ENCODE measurements at regions not wholly inside any gene's neighbourhood (a gene's known extent, or its start where the extent isn't known, plus 50 kb on each side); places are given as distances from the start of the nearest gene placed in this dataset.
"Not testable (repeated sequence)": the region's sequence is repeated elsewhere in the genome, so short reads cannot be mapped to it uniquely, and the experiment has no call there.

DNA sequence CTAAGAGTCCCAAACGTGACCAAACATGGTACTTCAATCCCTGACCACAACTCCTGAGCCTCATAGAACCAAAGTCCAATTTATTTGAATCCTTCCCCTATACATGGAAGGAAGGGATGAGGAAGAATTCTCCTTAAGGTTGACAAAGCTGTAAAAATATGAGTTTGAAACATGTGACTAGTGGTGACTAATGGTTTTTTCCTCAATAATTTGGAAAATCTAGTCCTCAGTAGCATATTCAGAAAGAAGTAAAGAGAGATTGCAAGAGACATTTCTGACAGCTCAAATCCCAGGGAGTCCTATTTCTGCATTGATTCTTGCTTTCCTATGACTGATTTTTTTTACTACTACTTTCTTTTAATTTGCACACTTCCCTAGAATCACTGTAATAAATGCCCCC, 443.7 kb downstream of the FRK start:
- no peak overlapping the region for H3K9ac ChIP-seq (ENCODE audit: low read depth, low read length)
- H3K27ac ChIP-seq (ENCODE audit: low read length): no peak overlapping the region
- no peaks in the 10 kb centered on the region for H3K27me3 ChIP-seq (ENCODE audit: insufficient read depth, low read length)
- no peaks in the 10 kb centered on the region for H3K36me3 ChIP-seq (ENCODE audit: insufficient read depth, low read depth, low read length)
- H3K9me3 ChIP-seq (ENCODE audit: insufficient read depth, low read depth, low read length): no peaks in the 10 kb centered on the region
- H3K4me3 ChIP-seq (ENCODE audit: low read length): no peak overlapping the region
- H3K4me1 ChIP-seq (ENCODE audit: insufficient read depth, low read length): no peaks in the 10 kb centered on the region

DNA sequence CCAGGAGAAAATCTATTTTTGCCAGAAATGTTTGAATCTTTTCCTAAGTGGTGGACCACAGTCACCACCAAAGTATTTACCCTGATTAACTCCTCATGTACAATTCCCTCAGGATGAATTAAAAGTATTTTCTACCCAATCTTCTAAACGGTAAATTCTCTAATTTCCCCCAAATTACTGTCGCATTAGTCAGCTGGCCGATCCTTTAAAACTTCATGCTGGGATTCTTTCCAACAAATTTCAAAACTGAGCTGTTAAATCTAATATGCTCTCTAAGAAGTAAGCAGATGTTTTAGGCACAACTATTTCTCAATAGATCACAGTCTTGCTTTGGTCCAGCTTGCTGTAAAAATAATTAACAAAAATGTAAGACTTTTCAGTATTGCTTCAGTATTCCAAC, 447.2 kb downstream of the FRK start:
- Histone ChIP-seq H3K36me3 (ENCODE audit: insufficient read depth, low read depth, low read length) (no peaks in the 10 kb centered on the region), H3K27me3 (ENCODE audit: insufficient read depth, low read length) (no peaks in the 10 kb centered on the region), H3K9me3 (ENCODE audit: insufficient read depth, low read depth, low read length) (no peaks in the 10 kb centered on the region), H3K9ac (ENCODE audit: low read depth, low read length) (no peak overlapping the region), H3K4me1 (ENCODE audit: insufficient read depth, low read length) (no peaks in the 10 kb centered on the region), H3K27ac (ENCODE audit: low read length) (no peak overlapping the region), H3K4me3 (ENCODE audit: low read length) (no peak overlapping the region)

DNA sequence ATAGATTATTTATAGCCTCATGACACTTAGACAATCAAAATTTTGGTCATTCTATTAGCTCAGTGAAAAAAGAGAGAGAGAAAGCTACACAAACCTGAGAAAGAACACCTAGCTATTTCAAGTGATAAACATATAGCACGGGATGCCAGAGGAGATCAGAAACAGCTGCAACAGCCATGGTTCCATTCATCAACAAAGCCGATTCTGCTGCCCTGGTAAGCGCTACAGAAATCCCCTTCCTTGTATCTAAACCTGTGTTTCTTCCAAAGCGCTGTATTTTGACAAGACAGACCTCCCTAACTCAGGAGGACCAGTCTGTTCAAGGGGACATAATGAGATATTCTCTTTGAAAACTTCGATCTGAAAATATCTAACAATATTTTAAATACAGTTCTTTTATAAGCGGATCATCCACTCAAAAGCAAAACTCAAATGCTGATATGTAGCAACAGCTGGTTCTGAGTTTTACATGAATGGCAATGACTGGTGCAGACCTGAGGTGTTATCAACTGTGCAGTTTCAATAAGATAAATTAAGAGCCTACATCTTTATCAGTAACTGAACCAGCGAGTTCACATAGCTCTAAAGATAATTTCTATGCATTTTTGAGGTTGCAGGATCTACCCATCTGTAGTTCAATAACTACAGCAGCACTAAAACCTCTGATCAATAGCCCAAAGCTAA, 447.8 kb downstream of the FRK start:
- H3K9me3 ChIP-seq (ENCODE audit: insufficient read depth, low read depth, low read length): no peaks in the 10 kb centered on the region
- H3K36me3 ChIP-seq (ENCODE audit: insufficient read depth, low read depth, low read length): no peaks in the 10 kb centered on the region
- no peak overlapping the region for H3K27ac ChIP-seq (ENCODE audit: low read length)
- H3K27me3 ChIP-seq (ENCODE audit: insufficient read depth, low read length): no peaks in the 10 kb centered on the region
- no peaks in the 10 kb centered on the region for H3K4me1 ChIP-seq (ENCODE audit: insufficient read depth, low read length)
- H3K9ac ChIP-seq (ENCODE audit: low read depth, low read length): no peak overlapping the region
- H3K4me3 ChIP-seq (ENCODE audit: low read length): no peak overlapping the region

DNA sequence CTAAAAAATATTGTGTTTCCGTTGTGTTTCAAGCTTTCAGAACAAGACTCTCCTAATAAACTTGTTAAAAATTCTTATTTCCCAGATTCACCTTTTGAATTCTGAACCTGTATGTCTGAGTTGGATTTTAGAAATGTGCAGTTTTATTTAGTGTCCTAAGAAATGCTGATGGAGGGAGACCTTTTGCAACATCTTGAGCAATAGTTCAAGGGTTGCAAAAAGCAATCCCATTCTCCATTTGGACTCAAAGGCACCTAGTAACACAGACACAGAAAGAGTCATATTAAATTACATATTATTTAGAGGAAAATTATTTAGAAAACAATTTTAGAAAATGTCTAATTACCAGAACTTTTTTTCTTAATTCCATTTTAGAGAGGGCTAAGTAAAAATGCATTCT, 448.5 kb downstream of the FRK start:
- no peak overlapping the region for H3K27ac ChIP-seq (ENCODE audit: low read length)
- no peak overlapping the region for H3K9ac ChIP-seq (ENCODE audit: low read depth, low read length)
- no peaks in the 10 kb centered on the region for H3K4me1 ChIP-seq (ENCODE audit: insufficient read depth, low read length)
- H3K36me3 ChIP-seq (ENCODE audit: insufficient read depth, low read depth, low read length): no peaks in the 10 kb centered on the region
- no peak overlapping the region for H3K4me3 ChIP-seq (ENCODE audit: low read length)
- H3K9me3 ChIP-seq (ENCODE audit: insufficient read depth, low read depth, low read length): no peaks in the 10 kb centered on the region
- H3K27me3 ChIP-seq (ENCODE audit: insufficient read depth, low read length): no peaks in the 10 kb centered on the region

DNA sequence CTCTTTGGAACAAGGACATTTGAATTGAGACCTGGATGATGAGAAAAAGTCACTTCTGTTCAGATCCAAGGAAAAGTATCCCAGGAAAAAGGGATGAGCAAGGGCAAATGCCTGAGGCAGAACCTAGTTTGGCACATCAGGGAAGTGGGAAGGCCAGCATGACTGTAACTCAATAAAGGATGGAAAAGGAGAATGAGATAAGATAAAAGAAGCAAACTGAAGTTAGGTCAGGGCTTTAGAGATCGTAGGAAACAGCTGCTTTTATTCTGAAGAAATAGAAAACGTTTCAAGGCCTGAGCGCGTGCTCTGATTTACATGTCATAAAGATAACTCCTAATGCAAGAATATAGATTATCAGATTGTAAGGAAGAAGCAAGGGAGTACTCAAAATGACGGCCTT, 450.0 kb downstream of the FRK start:
- Histone ChIP-seq H3K4me1 (ENCODE audit: insufficient read depth, low read length) (no peaks in the 10 kb centered on the region), H3K27ac (ENCODE audit: low read length) (no peak overlapping the region), H3K9ac (ENCODE audit: low read depth, low read length) (no peak overlapping the region), H3K9me3 (ENCODE audit: insufficient read depth, low read depth, low read length) (no peaks in the 10 kb centered on the region), H3K4me3 (ENCODE audit: low read length) (no peak overlapping the region), H3K36me3 (ENCODE audit: insufficient read depth, low read depth, low read length) (no peaks in the 10 kb centered on the region), H3K27me3 (ENCODE audit: insufficient read depth, low read length) (no peaks in the 10 kb centered on the region)

DNA sequence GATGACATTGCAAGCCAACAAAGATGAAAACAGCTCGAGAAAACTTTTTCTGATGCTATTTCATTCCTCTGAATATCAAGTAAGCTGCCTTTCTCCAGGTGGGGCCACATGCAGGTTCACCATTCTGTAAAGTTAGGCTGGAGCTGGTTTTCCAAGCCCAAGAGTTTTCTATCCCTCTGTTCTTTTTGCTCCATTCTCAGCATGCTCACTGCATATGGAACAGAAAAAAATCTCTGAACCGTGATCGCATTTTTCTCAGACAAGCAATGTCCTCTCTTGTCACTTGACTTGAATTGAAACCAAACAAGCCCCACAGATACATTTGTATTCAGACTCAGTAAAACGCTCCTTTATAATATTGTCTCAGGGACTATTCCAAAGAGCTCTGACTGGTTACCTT, 451.6 kb downstream of the FRK start:
- Histone ChIP-seq H3K4me1 (ENCODE audit: insufficient read depth, low read length) (no peaks in the 10 kb centered on the region), H3K4me3 (ENCODE audit: low read length) (no peak overlapping the region), H3K9ac (ENCODE audit: low read depth, low read length) (no peak overlapping the region), H3K36me3 (ENCODE audit: insufficient read depth, low read depth, low read length) (no peaks in the 10 kb centered on the region), H3K27me3 (ENCODE audit: insufficient read depth, low read length) (no peaks in the 10 kb centered on the region), H3K9me3 (ENCODE audit: insufficient read depth, low read depth, low read length) (no peaks in the 10 kb centered on the region), H3K27ac (ENCODE audit: low read length) (no peak overlapping the region)

DNA sequence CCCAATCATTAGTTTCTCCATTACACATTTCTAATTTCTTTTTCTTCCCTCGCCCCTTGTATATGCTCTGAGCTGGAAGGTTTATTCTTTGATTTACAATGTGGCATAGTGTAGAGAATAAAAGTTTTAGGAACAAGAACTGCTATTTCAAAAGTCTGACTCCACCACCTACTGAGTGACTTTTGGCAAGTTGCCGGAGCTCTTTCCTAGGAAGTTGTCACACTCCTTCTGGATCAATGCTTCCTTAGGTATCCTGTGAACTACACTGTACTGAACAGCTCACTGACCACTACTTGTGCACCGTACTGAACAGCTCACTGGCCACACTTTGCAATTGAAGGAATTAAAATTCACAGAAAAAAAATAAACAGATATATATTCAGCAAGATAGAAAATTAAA, 458.2 kb downstream of the FRK start:
- no peaks in the 10 kb centered on the region for H3K9me3 ChIP-seq (ENCODE audit: insufficient read depth, low read depth, low read length)
- no peak overlapping the region for H3K9ac ChIP-seq (ENCODE audit: low read depth, low read length)
- no peak overlapping the region for H3K27ac ChIP-seq (ENCODE audit: low read length)
- no peaks in the 10 kb centered on the region for H3K36me3 ChIP-seq (ENCODE audit: insufficient read depth, low read depth, low read length)
- H3K4me1 ChIP-seq (ENCODE audit: insufficient read depth, low read length): no peaks in the 10 kb centered on the region
- H3K27me3 ChIP-seq (ENCODE audit: insufficient read depth, low read length): no peaks in the 10 kb centered on the region
- no peak overlapping the region for H3K4me3 ChIP-seq (ENCODE audit: low read length)

DNA sequence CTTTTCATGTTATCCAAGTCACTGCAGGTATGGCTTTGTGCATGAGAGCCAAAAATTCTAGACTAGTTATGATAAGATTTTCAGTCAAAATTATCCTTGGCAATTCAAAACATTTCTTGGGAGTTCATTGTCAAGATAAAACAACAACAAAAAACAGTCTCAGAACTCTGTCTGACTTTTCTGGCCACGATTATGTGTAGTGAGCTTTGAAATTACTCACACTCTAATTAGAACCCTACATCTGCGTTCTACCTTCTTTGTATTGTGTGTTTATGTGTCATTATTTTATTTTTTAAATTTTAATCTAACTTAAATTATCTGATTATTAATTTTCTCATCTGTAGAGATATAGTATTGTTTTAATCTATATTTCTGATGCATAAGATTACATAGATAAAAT, 459.2 kb downstream of the FRK start:
- H3K9me3 ChIP-seq (ENCODE audit: insufficient read depth, low read depth, low read length): no peaks in the 10 kb centered on the region
- no peaks in the 10 kb centered on the region for H3K36me3 ChIP-seq (ENCODE audit: insufficient read depth, low read depth, low read length)
- H3K27ac ChIP-seq (ENCODE audit: low read length): no peak overlapping the region
- no peaks in the 10 kb centered on the region for H3K4me1 ChIP-seq (ENCODE audit: insufficient read depth, low read length)
- no peak overlapping the region for H3K4me3 ChIP-seq (ENCODE audit: low read length)
- no peak overlapping the region for H3K9ac ChIP-seq (ENCODE audit: low read depth, low read length)
- no peaks in the 10 kb centered on the region for H3K27me3 ChIP-seq (ENCODE audit: insufficient read depth, low read length)

DNA sequence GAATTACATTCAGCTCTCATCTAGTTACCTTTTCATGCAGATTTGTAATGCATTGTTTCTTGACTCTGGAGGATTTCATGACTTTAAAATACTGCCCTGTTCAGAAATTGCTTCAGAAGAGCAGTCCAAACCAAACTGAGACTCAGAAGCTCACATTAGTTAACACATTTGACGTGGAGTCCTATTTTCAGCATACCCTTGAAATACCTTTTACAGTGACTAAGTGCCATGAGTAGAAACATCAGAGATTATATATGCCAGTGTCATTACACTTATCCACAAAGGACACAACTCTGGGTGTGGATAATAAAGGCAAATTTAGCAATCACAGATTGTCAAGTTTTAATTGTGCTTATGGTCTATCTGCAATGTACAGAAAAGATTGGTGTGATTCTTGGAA, 459.6 kb downstream of the FRK start:
- H3K27me3 ChIP-seq (ENCODE audit: insufficient read depth, low read length): no peaks in the 10 kb centered on the region
- no peaks in the 10 kb centered on the region for H3K36me3 ChIP-seq (ENCODE audit: insufficient read depth, low read depth, low read length)
- H3K27ac ChIP-seq (ENCODE audit: low read length): no peak overlapping the region
- no peak overlapping the region for H3K4me3 ChIP-seq (ENCODE audit: low read length)
- no peaks in the 10 kb centered on the region for H3K9me3 ChIP-seq (ENCODE audit: insufficient read depth, low read depth, low read length)
- no peak overlapping the region for H3K9ac ChIP-seq (ENCODE audit: low read depth, low read length)
- no peaks in the 10 kb centered on the region for H3K4me1 ChIP-seq (ENCODE audit: insufficient read depth, low read length)

DNA sequence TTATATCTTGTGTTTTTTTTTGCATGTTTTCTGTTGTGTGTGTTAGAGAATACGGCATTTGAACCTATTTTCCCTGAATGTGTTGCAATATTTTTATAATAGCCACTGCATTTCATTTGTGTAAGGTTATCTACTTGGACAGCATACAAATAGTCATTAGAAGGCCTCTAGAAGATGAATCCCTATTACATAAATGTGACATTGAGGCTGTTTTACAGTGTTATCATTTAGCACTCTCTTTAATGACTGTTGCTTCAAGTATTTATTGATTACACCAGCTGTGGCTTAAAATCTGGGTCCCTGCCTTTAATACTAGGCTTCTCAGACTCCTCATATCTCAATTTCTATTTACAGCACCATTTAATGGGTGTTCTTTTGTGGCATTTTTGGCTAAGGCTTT, 465.8 kb downstream of the FRK start:
- Histone ChIP-seq H3K36me3 (ENCODE audit: insufficient read depth, low read depth, low read length) (no peaks in the 10 kb centered on the region), H3K27ac (ENCODE audit: low read length) (no peak overlapping the region), H3K9me3 (ENCODE audit: insufficient read depth, low read depth, low read length) (no peaks in the 10 kb centered on the region), H3K27me3 (ENCODE audit: insufficient read depth, low read length) (no peaks in the 10 kb centered on the region), H3K4me1 (ENCODE audit: insufficient read depth, low read length) (no peaks in the 10 kb centered on the region), H3K4me3 (ENCODE audit: low read length) (no peak overlapping the region), H3K9ac (ENCODE audit: low read depth, low read length) (no peak overlapping the region)

DNA sequence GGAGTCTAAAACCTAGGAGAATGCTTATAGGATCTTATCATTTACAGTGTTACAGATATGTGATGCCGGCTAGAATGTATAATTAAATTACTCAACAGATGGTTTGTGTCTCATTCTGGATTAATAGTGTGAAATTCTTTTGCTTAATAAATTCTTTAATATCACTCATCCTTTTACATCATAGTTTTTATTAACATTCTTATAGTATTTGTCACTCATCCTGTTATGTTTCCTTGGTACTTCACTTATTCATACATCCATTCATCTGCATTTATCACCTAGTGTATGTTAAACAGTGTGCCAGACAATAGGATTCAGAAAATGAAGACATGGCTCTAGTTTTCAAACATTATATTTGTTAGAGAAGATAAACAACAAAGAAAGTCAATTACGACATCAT, 468.7 kb downstream of the FRK start:
- Histone ChIP-seq H3K4me3 (ENCODE audit: low read length) (no peak overlapping the region), H3K9me3 (ENCODE audit: insufficient read depth, low read depth, low read length) (no peaks in the 10 kb centered on the region), H3K9ac (ENCODE audit: low read depth, low read length) (no peak overlapping the region), H3K27ac (ENCODE audit: low read length) (no peak overlapping the region), H3K27me3 (ENCODE audit: insufficient read depth, low read length) (no peaks in the 10 kb centered on the region), H3K4me1 (ENCODE audit: insufficient read depth, low read length) (no peaks in the 10 kb centered on the region), H3K36me3 (ENCODE audit: insufficient read depth, low read depth, low read length) (no peaks in the 10 kb centered on the region)

DNA sequence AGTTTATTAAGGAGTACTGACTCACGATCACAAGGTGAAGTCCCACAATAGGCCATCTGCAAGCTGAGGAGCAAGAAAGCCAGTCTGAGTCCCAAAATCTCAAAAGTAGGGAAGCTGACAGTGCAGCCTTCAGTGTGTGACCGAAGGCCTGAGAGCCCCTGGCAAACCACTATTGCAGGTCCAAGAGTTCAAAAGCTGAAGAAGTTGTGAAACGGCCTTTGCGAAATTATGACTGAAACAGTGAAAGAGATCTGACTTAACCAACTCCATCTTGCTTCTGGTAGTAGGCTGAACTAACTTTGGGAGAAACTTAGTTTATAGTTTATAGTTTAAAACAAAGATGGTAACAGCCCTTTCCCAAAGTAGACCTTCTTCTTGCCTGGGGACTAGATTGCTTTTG, 471.6 kb downstream of the FRK start:
- H3K27me3 ChIP-seq (ENCODE audit: insufficient read depth, low read length); H3K4me1 ChIP-seq (ENCODE audit: insufficient read depth, low read length); H3K9ac ChIP-seq (ENCODE audit: low read depth, low read length); H3K36me3 ChIP-seq (ENCODE audit: insufficient read depth, low read depth, low read length); H3K4me3 ChIP-seq (ENCODE audit: low read length); H3K27ac ChIP-seq (ENCODE audit: low read length); H3K9me3 ChIP-seq (ENCODE audit: insufficient read depth, low read depth, low read length): not testable (repeated sequence)

DNA sequence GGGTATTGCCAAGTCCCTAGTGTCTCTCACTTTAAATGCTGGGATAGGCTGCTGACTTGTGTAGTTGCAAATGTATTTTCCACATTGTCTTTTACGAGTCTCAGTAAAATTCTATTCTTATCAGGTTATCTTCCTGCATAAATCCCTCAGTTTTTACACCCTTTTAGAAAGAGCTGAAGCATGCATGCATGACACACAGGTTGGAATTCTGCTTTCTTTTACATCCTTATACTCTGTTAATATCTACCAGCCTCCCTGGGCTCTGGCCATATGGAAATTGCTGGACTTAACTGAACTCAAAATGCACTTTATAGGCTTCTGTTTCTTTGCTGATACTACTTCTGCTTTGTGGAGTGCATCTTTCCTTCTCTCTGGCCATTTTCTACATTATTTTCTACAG, 477.4 kb downstream of the FRK start:
- Histone ChIP-seq H3K4me3 (ENCODE audit: low read length) (no peak overlapping the region), H3K4me1 (ENCODE audit: insufficient read depth, low read length) (no peaks in the 10 kb centered on the region), H3K27me3 (ENCODE audit: insufficient read depth, low read length) (no peaks in the 10 kb centered on the region), H3K9ac (ENCODE audit: low read depth, low read length) (no peak overlapping the region), H3K36me3 (ENCODE audit: insufficient read depth, low read depth, low read length) (no peaks in the 10 kb centered on the region), H3K9me3 (ENCODE audit: insufficient read depth, low read depth, low read length) (no peaks in the 10 kb centered on the region), H3K27ac (ENCODE audit: low read length) (no peak overlapping the region)

Data from iPS-20b (cell line).